Ureter (tissue), 1 donor: ENCODE measurements at regions not wholly inside any gene's neighbourhood (a gene's known extent, or its start where the extent isn't known, plus 50 kb on each side); places are given as distances from the start of the nearest gene placed in this dataset.
"Not testable (repeated sequence)": the region's sequence is repeated elsewhere in the genome, so short reads cannot be mapped to it uniquely, and the experiment has no call there.

Source experiments
- DNase-seq: peaks from one replicate; pipeline ENCODE4 v3.0.0-alpha.2; 2020; ENCODE audit warnings: low spot score
- donor health status: DM: yes; HTN: yes; CAD: no.

- no peak for DNase-seq
Measured at GRCh38 chr13:39803156-39803555, 147.7 kb downstream of the COG6 start.

GRCh38 chr13:39803851-39804250, 148.4 kb downstream of the COG6 start:
- DNase-seq, result no peak

GRCh38 chr13:39804332-39805210, 149.1 kb downstream of the COG6 start:
- DNase-seq, result no peak

- DNase-seq, result no peak
Measured at GRCh38 chr13:39809466-39809865, 154.0 kb downstream of the COG6 start.

GRCh38 chr13:39810091-39810877, 154.8 kb downstream of the COG6 start:
- DNase-seq, result no peak

- no peak for DNase-seq
Measured at GRCh38 chr13:39811051-39811450, 155.6 kb downstream of the COG6 start.

- no peak for DNase-seq
Measured at GRCh38 chr13:39811696-39812095, 156.2 kb downstream of the COG6 start.

GRCh38 chr13:39815345-39816111, 160.1 kb downstream of the COG6 start:
- no peak for DNase-seq

- no peak for DNase-seq
Measured at GRCh38 chr13:39816936-39817335, 161.5 kb downstream of the COG6 start.

GRCh38 chr13:39818953-39819352, 163.5 kb downstream of the COG6 start:
- DNase-seq, result no peak

- no peak for DNase-seq
Measured at GRCh38 chr13:39820606-39821005, 165.1 kb downstream of the COG6 start.

GRCh38 chr13:39821977-39822376, 166.5 kb downstream of the COG6 start:
- DNase-seq, result no peak

GRCh38 chr13:39822437-39822836, 167.0 kb downstream of the COG6 start:
- DNase-seq, result no peak

GRCh38 chr13:39823063-39823713, 167.7 kb downstream of the COG6 start:
- DNase-seq, result no peak

- DNase-seq, result no peak
Measured at GRCh38 chr13:39825886-39826285, 170.4 kb downstream of the COG6 start.

- DNase-seq, result no peak
Measured at GRCh38 chr13:39835253-39835652, 179.8 kb downstream of the COG6 start.

- DNase-seq, result no peak
Measured at GRCh38 chr13:39836038-39836437, 180.6 kb downstream of the COG6 start.

- DNase-seq, result not testable (repeated sequence)
Measured at GRCh38 chr13:39837866-39838265, 182.4 kb downstream of the COG6 start.

- no peak for DNase-seq
Measured at GRCh38 chr13:39840201-39840600, 184.7 kb downstream of the COG6 start.

- no peak for DNase-seq
Measured at GRCh38 chr13:39847336-39847735, 191.9 kb downstream of the COG6 start.

- DNase-seq, result no peak
Measured at GRCh38 chr13:39855236-39855635, 199.8 kb downstream of the COG6 start.

GRCh38 chr13:39856714-39857113, 201.3 kb downstream of the COG6 start:
- DNase-seq, result no peak
